ENCODE measurements at regions not wholly inside any gene's neighbourhood (a gene's known extent, or its start where the extent isn't known, plus 50 kb on each side); places are given as distances from the start of the nearest gene placed in this dataset.

- FAIRE-seq: no peak
- Histone ChIP-seq H3K36me3 (ENCODE audit: insufficient read depth, low read length) (no peaks in the 10 kb centered on the region), H3K4me3 (ENCODE audit: insufficient read depth, low read depth, low read length) (no peak overlapping the region), H3K4me1 (ENCODE audit: insufficient read depth, low read length) (no peaks in the 10 kb centered on the region), H4K20me1 (ENCODE audit: insufficient read depth, low read length) (no peaks in the 10 kb centered on the region), H3K27ac (ENCODE audit: low read depth, low read length) (no peak overlapping the region), H3K79me2 (ENCODE audit: insufficient read depth, low read length) (no peaks in the 10 kb centered on the region), H3K9ac (ENCODE audit: low read length) (no peak overlapping the region), H3K27me3 (ENCODE audit: insufficient read depth, low read length) (no peaks in the 10 kb centered on the region), H3K9me3 (ENCODE audit: insufficient read depth, low read depth, low read length) (no peaks in the 10 kb centered on the region), H3K4me2 (ENCODE audit: low read length) (no peak overlapping the region), H2AFZ (ENCODE audit: low read depth, low read length) (no peak overlapping the region)
- H3K9me3 Mint-ChIP-seq (ENCODE audit: unreplicated experiment): peaks cover 17% of the 10 kb centered on the region
- DNase-seq (ENCODE audit: low read depth): no peak
- no peaks in the 10 kb centered on the region for H3K4me1 Mint-ChIP-seq (ENCODE audit: low read depth, unreplicated experiment)
- H3K36me3 Mint-ChIP-seq (ENCODE audit: low read depth, unreplicated experiment): no peaks in the 10 kb centered on the region
- H3K27me3 Mint-ChIP-seq (ENCODE audit: low read depth, unreplicated experiment): no peaks in the 10 kb centered on the region
- no peak for TF ChIP-seq EZH2 (IDR thresholded peaks at IDR 0.05; ENCODE audit: insufficient read depth, low read length)
- TF ChIP-seq CTCF (IDR thresholded peaks at IDR 0.05; ENCODE audit: insufficient read depth, low read depth, low read length): no peak
- H3K4me3 Mint-ChIP-seq (ENCODE audit: unreplicated experiment): no peak overlapping the region
- H3K27ac Mint-ChIP-seq (ENCODE audit: unreplicated experiment): no peak overlapping the region
These were observed 92.7 kb upstream of the PPP2R3B start for GRCh38 chrX:479273-479981.

GRCh38 chrX:480861-481417, 94.2 kb upstream of the PPP2R3B start:
- Histone ChIP-seq H3K79me2 (ENCODE audit: insufficient read depth, low read length) (no peaks in the 10 kb centered on the region), H2AFZ (ENCODE audit: low read depth, low read length) (no peak overlapping the region), H3K4me1 (ENCODE audit: insufficient read depth, low read length) (no peaks in the 10 kb centered on the region), H3K27ac (ENCODE audit: low read depth, low read length) (no peak overlapping the region), H3K36me3 (ENCODE audit: insufficient read depth, low read length) (no peaks in the 10 kb centered on the region), H3K4me3 (ENCODE audit: insufficient read depth, low read depth, low read length) (no peak overlapping the region), H3K9ac (ENCODE audit: low read length) (no peak overlapping the region), H3K27me3 (ENCODE audit: insufficient read depth, low read length) (no peaks in the 10 kb centered on the region), H3K4me2 (ENCODE audit: low read length) (no peak overlapping the region), H3K9me3 (ENCODE audit: insufficient read depth, low read depth, low read length) (no peaks in the 10 kb centered on the region), H4K20me1 (ENCODE audit: insufficient read depth, low read length) (no peaks in the 10 kb centered on the region)
- no peak for DNase-seq (ENCODE audit: low read depth)
- H3K27ac Mint-ChIP-seq (ENCODE audit: unreplicated experiment): no peak overlapping the region
- H3K4me3 Mint-ChIP-seq (ENCODE audit: unreplicated experiment): no peak overlapping the region
- no peaks in the 10 kb centered on the region for H3K36me3 Mint-ChIP-seq (ENCODE audit: low read depth, unreplicated experiment)
- no peak for FAIRE-seq
- TF ChIP-seq EZH2 (IDR thresholded peaks at IDR 0.05; ENCODE audit: insufficient read depth, low read length): no peak
- TF ChIP-seq CTCF (IDR thresholded peaks at IDR 0.05; ENCODE audit: insufficient read depth, low read depth, low read length): no peak
- no peaks in the 10 kb centered on the region for H3K4me1 Mint-ChIP-seq (ENCODE audit: low read depth, unreplicated experiment)
- no peaks in the 10 kb centered on the region for H3K27me3 Mint-ChIP-seq (ENCODE audit: low read depth, unreplicated experiment)
- H3K9me3 Mint-ChIP-seq (ENCODE audit: unreplicated experiment): peaks cover 13% of the 10 kb centered on the region

DNA sequence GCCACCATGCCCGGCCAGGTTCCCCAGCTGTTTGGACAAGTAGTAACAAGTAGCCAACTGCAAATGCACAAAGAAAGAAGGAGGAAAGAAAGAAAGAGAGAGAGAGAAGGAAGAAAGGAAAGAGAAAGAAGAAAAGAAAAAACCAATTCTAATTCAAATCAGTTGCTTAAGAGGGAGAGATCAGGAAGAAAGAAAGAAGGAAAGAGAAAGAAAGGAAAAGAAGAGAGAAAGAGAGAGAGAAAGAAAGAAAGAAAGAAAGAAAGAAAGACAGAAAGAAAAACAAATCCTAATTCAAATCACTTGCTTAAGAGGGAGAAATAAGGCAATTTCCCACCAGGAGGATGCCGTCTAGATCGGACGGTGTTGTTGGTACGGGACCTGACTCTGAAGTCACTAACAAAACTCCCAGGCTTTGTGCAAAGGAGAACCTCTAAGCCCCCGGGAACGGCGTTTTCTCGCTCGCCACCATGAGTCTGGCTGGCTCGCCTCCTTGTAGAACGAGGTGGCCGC, 95.5 kb upstream of the PPP2R3B start:
- H3K9me3 Mint-ChIP-seq (ENCODE audit: unreplicated experiment): peaks cover 8% of the 10 kb centered on the region
- Histone ChIP-seq H3K36me3 (ENCODE audit: insufficient read depth, low read length) (no peaks in the 10 kb centered on the region), H3K79me2 (ENCODE audit: insufficient read depth, low read length) (no peaks in the 10 kb centered on the region), H3K4me3 (ENCODE audit: insufficient read depth, low read depth, low read length) (no peak overlapping the region), H3K27ac (ENCODE audit: low read depth, low read length) (no peak overlapping the region), H3K9ac (ENCODE audit: low read length) (no peak overlapping the region), H2AFZ (ENCODE audit: low read depth, low read length) (no peak overlapping the region), H3K4me2 (ENCODE audit: low read length) (no peak overlapping the region), H4K20me1 (ENCODE audit: insufficient read depth, low read length) (no peaks in the 10 kb centered on the region), H3K4me1 (ENCODE audit: insufficient read depth, low read length) (no peaks in the 10 kb centered on the region), H3K27me3 (ENCODE audit: insufficient read depth, low read length) (no peaks in the 10 kb centered on the region), H3K9me3 (ENCODE audit: insufficient read depth, low read depth, low read length) (no peaks in the 10 kb centered on the region)
- H3K27me3 Mint-ChIP-seq (ENCODE audit: low read depth, unreplicated experiment): no peaks in the 10 kb centered on the region
- H3K36me3 Mint-ChIP-seq (ENCODE audit: low read depth, unreplicated experiment): no peaks in the 10 kb centered on the region
- DNase-seq (ENCODE audit: low read depth): no peak
- H3K4me3 Mint-ChIP-seq (ENCODE audit: unreplicated experiment): no peak overlapping the region
- no peak for TF ChIP-seq CTCF (IDR thresholded peaks at IDR 0.05; ENCODE audit: insufficient read depth, low read depth, low read length)
- no peak for TF ChIP-seq EZH2 (IDR thresholded peaks at IDR 0.05; ENCODE audit: insufficient read depth, low read length)
- no peaks in the 10 kb centered on the region for H3K4me1 Mint-ChIP-seq (ENCODE audit: low read depth, unreplicated experiment)
- no peak overlapping the region for H3K27ac Mint-ChIP-seq (ENCODE audit: unreplicated experiment)
- FAIRE-seq: no peak

All from astrocyte (in vitro differentiated cells and primary cell).